Endothelial cell of umbilical vein (primary cell): ENCODE measurements at regions not wholly inside any gene's neighbourhood (a gene's known extent, or its start where the extent isn't known, plus 50 kb on each side); places are given as distances from the start of the nearest gene placed in this dataset.

ENCODE experiments used
- BruUV-seq: library from RNA; stranded (reverse); fragments of 400-500 nt; replicated peaks from 2 replicates; lab custom pipeline; 2021; lab: Mats Ljungman, UMichigan
- CTCF ChIA-PET: fragments of 300-600, 350-600 bp; sonication (Branson Sonifier 250); formaldehyde crosslinking; loops from one replicate; lab custom pipeline; 2021; ENCODE audit warnings: antibody characterized with exemption, inconsistent platforms; lab: Charles Lee
- POLR2A ChIA-PET: fragments of 300-600, 350-600 bp; sonication (Branson Sonifier 250); formaldehyde crosslinking; loops from one replicate; lab custom pipeline; 2021; ENCODE audit warnings: antibody characterized with exemption, inconsistent platforms; lab: Charles Lee
- DNase-seq: peaks from one replicate; pipeline ENCODE4 v3.0.0-alpha.2; 2011; ENCODE audit warnings: low read depth, low spot score
- FAIRE-seq: peaks from 2 replicates; lab custom pipeline; 2011; peaks lifted over from hg19 to GRCh38; lab: Jason Lieb, UNC
- H2AFZ ChIP-seq: 2 replicates; pipeline ENCODE4 v1.6.0; 2012; ENCODE audit warnings: low read depth, low read length, control low read depth, inconsistent platforms
- H3K27ac ChIP-seq: 2 replicates; pipeline ENCODE4 v1.5.1; 2011; ENCODE audit warnings: low read depth, mild to moderate bottlenecking, control low read depth, low read length, moderate library complexity; ENCODE audit not compliant: insufficient read depth
- H3K27me3 ChIP-seq, 2 experiments: 2 replicates each; pipeline versions ENCODE4 v1.6.0 to v1.6.1; 2011; ENCODE audit warnings: low read length in 2 of 2, mixed read lengths in 1 of 2; ENCODE audit not compliant: control insufficient read depth in 2 of 2, insufficient read depth in 2 of 2
- H3K36me3 ChIP-seq, 2 experiments: 2 replicates in 1 of 2; 3 replicates in 1 of 2; pipeline ENCODE4 v1.5.1; 2011; ENCODE audit warnings: low read length in 2 of 2, mild to moderate bottlenecking in 1 of 2, moderate library complexity in 1 of 2; ENCODE audit not compliant: control insufficient read depth in 2 of 2, insufficient read depth in 2 of 2; ENCODE audit errors: extremely low read depth in 1 of 2
- H3K4me1 ChIP-seq: 3 replicates; pipeline ENCODE4 v1.5.1; 2011; ENCODE audit warnings: mild to moderate bottlenecking, low read length; ENCODE audit not compliant: control insufficient read depth, insufficient read depth; ENCODE audit errors: extremely low read depth
- H3K4me2 ChIP-seq: 2 replicates; pipeline ENCODE4 v1.6.1; 2011; ENCODE audit warnings: low read length, control low read depth, mixed read lengths; ENCODE audit not compliant: insufficient read depth
- H3K4me3 ChIP-seq, 3 experiments: fragments of 200-600 bp in 1 of 3; sonication (generic), shearing (Covaris generic) in 1 of 3; replicated peaks in 1 of 3; 2 replicates each; pipeline ENCODE4 v1.5.1; 2011 to 2016; ENCODE audit warnings: control low read depth in 3 of 3, low read length in 3 of 3, mild to moderate bottlenecking in 2 of 3, inconsistent platforms in 1 of 3, low read depth in 1 of 3, moderate library complexity in 1 of 3; ENCODE audit not compliant: insufficient read depth in 1 of 3
- H3K79me2 ChIP-seq: 2 replicates; pipeline ENCODE4 v1.6.0; 2012; ENCODE audit warnings: low read length, inconsistent platforms; ENCODE audit not compliant: control insufficient read depth, insufficient read depth
- H3K9ac ChIP-seq: replicated peaks from 2 replicates; pipeline ENCODE3; 2011; ENCODE audit warnings: low read length, control low read depth; ENCODE audit not compliant: insufficient read depth; ENCODE audit errors: extremely low read depth
- H3K9me1 ChIP-seq: replicated peaks from 3 replicates; pipeline ENCODE4 v1.6.0; 2011; ENCODE audit warnings: mild to moderate bottlenecking, low read length; ENCODE audit not compliant: control insufficient read depth, insufficient read depth; ENCODE audit errors: extremely low read depth
- H3K9me3 ChIP-seq: replicated peaks from 2 replicates; pipeline ENCODE4 v1.5.1; 2012; ENCODE audit warnings: low read length, inconsistent platforms; ENCODE audit not compliant: control insufficient read depth, insufficient read depth
- H4K20me1 ChIP-seq: replicated peaks from 2 replicates; pipeline ENCODE3; 2011; ENCODE audit warnings: mild to moderate bottlenecking, low read length; ENCODE audit not compliant: control insufficient read depth, insufficient read depth; ENCODE audit errors: extremely low read depth
- EZH2 ChIP-seq: IDR thresholded peaks from 2 replicates; pipeline ENCODE4 v1.6.1; 2012; ENCODE audit warnings: borderline replicate concordance, low read depth, mild to moderate bottlenecking, moderate library complexity, low read length, inconsistent platforms; ENCODE audit not compliant: severe bottlenecking
- FOS ChIP-seq: IDR thresholded peaks from 2 replicates; pipeline ENCODE4 v1.6.1; 2011; ENCODE audit warnings: mild to moderate bottlenecking, low read length, moderate library complexity, borderline replicate concordance; ENCODE audit not compliant: insufficient read depth
- GATA2 ChIP-seq: IDR thresholded peaks from 2 replicates; pipeline ENCODE4 v1.7.0; 2011; ENCODE audit warnings: low read depth, mild to moderate bottlenecking, moderate library complexity, mixed read lengths, low read length; ENCODE audit not compliant: insufficient read length, insufficient read depth
- JUN ChIP-seq: IDR thresholded peaks from 2 replicates; pipeline ENCODE4 v1.6.1; 2011; ENCODE audit warnings: borderline replicate concordance, low read depth; ENCODE audit not compliant: insufficient read length, insufficient read depth
- MYC ChIP-seq: IDR thresholded peaks from one replicate; pipeline ENCODE4 v1.6.1; 2011; ENCODE audit warnings: mild to moderate bottlenecking, low read depth, low read length
- POLR2A ChIP-seq: IDR thresholded peaks from 2 replicates; pipeline ENCODE4 v1.6.1; 2012; ENCODE audit warnings: low read depth, mild to moderate bottlenecking, control low read depth, low read length
- POLR2AphosphoS5 ChIP-seq: IDR thresholded peaks from 2 replicates; pipeline ENCODE4 v1.6.1; 2012; ENCODE audit warnings: low read depth, mild to moderate bottlenecking, control low read depth, low read length, moderate library complexity; ENCODE audit not compliant: insufficient read depth
- dilution Hi-C: fragments of 300-500 bp; cut with MboI; formaldehyde crosslinking; loops from one replicate; pipeline ENCODE4 v1.15.0; 2019; ENCODE audit warnings: low sequenced_read_pairs; ENCODE audit not compliant: extremely low pct_ligation_motif_present
- intact Hi-C: fragments of 100-400 bp; cut with micrococcal nuclease; formaldehyde crosslinking; loops from one replicate; pipeline ENCODE4 v1.10.0; 2022
- TF ChIP-seq, protein P1 (sequence below), 2 donors: IDR thresholded peaks; 1 replicate in 1 of 2; 2 replicates in 1 of 2; pipeline ENCODE4 v1.5.1; 2011; ENCODE audit warnings: low read length in 2 of 2, mild to moderate bottlenecking in 2 of 2, moderate library complexity in 2 of 2, control low read depth in 1 of 2, inconsistent platforms in 1 of 2, low read depth in 1 of 2; ENCODE audit not compliant: insufficient read depth in 1 of 2; ENCODE audit errors: extremely low read depth in 1 of 2
- TF ChIP-seq, protein P2 (sequence below): IDR thresholded peaks from 2 replicates; pipeline ENCODE4 v1.6.1; 2011; ENCODE audit not compliant: insufficient read depth, insufficient read length

DNA sequence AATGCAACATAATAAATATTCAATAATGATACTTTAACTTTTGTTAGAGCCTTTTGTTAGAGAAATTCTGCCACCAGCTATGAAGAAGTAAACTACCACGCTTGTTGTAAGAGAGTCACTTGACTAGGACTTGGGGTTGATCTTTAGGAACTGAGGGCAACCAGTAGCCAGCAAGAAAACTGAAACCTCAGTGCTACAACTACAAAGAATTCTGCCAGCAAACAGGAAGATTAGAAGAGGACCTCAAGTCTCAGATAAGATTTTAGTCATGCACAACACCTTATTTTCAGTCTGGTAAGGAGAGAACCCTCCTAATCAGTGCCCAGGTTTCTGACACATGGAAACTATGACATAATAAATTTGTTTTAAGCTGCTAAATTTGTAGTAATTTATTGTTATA is 498.3 kb upstream of the STEAP1 start:
- H3K9me1 ChIP-seq: no peaks in the 10 kb centered on the region
- no TSS peak for BruUV-seq
- H3K27me3 ChIP-seq: no peaks in the 10 kb centered on the region
- TF ChIP-seq, protein P1, sequence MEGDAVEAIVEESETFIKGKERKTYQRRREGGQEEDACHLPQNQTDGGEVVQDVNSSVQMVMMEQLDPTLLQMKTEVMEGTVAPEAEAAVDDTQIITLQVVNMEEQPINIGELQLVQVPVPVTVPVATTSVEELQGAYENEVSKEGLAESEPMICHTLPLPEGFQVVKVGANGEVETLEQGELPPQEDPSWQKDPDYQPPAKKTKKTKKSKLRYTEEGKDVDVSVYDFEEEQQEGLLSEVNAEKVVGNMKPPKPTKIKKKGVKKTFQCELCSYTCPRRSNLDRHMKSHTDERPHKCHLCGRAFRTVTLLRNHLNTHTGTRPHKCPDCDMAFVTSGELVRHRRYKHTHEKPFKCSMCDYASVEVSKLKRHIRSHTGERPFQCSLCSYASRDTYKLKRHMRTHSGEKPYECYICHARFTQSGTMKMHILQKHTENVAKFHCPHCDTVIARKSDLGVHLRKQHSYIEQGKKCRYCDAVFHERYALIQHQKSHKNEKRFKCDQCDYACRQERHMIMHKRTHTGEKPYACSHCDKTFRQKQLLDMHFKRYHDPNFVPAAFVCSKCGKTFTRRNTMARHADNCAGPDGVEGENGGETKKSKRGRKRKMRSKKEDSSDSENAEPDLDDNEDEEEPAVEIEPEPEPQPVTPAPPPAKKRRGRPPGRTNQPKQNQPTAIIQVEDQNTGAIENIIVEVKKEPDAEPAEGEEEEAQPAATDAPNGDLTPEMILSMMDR (IDR thresholded peaks at IDR 0.05; ENCODE audit: extremely low read depth in 1 of 2, insufficient read depth in 1 of 2, low read depth in 1 of 2, low read length in 2 of 2): no peak
- TF ChIP-seq POLR2AphosphoS5 (no peak), EZH2 (no peak), MYC (no peak), JUN (no peak), POLR2A (no peak), GATA2 (no peak), FOS (no peak)
- TF ChIP-seq, protein P2, sequence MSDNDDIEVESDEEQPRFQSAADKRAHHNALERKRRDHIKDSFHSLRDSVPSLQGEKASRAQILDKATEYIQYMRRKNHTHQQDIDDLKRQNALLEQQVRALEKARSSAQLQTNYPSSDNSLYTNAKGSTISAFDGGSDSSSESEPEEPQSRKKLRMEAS: no peak
- no peaks in the 10 kb centered on the region for H3K9me3 ChIP-seq
- H3K4me1 ChIP-seq: no peaks in the 10 kb centered on the region
- no peaks in the 10 kb centered on the region for H4K20me1 ChIP-seq
- H2AFZ ChIP-seq: no peak overlapping the region
- dilution Hi-C loops (no loop called here), intact Hi-C loops (no loop called here)
- no peak for DNase-seq
- no peaks in the 10 kb centered on the region for H3K36me3 ChIP-seq
- H3K27ac ChIP-seq: no peak overlapping the region
- no peak overlapping the region for H3K4me3 ChIP-seq
- no peak overlapping the region for H3K9ac ChIP-seq
- FAIRE-seq: no peak
- no peaks in the 10 kb centered on the region for H3K79me2 ChIP-seq
- ChIA-PET CTCF (no interaction called here), POLR2A (no interaction called here)
- H3K4me2 ChIP-seq: no peak overlapping the region
